Dendritic cell treated with granulocyte-macrophage colony-stimulating factor and Interleukin-4, amounts not matched to agents 40 ng/mL and 50 ng/mL, for 4 days (primary cell): ENCODE measurements at regions not wholly inside any gene's neighbourhood (a gene's known extent, or its start where the extent isn't known, plus 50 kb on each side); places are given as distances from the start of the nearest gene placed in this dataset.

Experiments used
- H3K27ac Mint-ChIP-seq: one replicate; pipeline ENCODE4 v1.8.0; 2022; ENCODE audit warnings: mild to moderate bottlenecking, mixed read lengths
- H3K27me3 Mint-ChIP-seq: one replicate; pipeline ENCODE4 v1.8.0; 2022; ENCODE audit warnings: mild to moderate bottlenecking, mixed read lengths
- H3K36me3 Mint-ChIP-seq: one replicate; pipeline ENCODE4 v1.8.0; 2022; ENCODE audit warnings: low read depth, mixed read lengths
- H3K4me1 Mint-ChIP-seq: one replicate; pipeline ENCODE4 v1.8.0; 2022; ENCODE audit warnings: low read depth, mixed read lengths
- H3K4me3 Mint-ChIP-seq: one replicate; pipeline ENCODE4 v1.8.0; 2022; ENCODE audit warnings: mild to moderate bottlenecking, moderate library complexity, mixed read lengths
- H3K9me3 Mint-ChIP-seq: one replicate; pipeline ENCODE4 v1.8.0; 2022; ENCODE audit warnings: mixed read lengths
- intact Hi-C: fragments of 100-400 bp; cut with micrococcal nuclease; formaldehyde crosslinking; loops from one replicate; pipeline ENCODE4 v1.15.0; 2022

DNA sequence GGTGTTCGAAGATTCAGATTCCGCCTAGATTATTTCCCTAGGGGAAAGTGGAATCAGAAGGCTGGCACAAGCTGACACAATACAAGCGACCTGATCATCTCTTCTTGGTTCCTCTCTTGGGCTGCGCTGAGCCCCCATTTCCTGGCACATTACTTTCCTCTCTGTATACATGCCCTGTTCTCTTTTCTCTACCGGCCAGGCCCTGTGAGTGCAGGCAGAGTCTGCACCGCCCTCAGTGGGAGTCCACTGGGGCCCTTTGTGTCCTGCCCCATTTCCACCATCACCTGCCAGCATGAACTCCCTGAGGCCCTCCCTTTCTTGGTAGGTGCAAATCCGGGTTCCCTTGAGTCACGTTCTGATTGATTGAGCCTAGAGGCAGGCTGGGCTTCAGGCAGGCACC lies 287.9 kb downstream of the MSX2 start:
- intact Hi-C loops: no loop called here
- Mint-ChIP-seq H3K36me3 (no peaks in the 10 kb centered on the region), H3K4me3 (no peak overlapping the region)

DNA sequence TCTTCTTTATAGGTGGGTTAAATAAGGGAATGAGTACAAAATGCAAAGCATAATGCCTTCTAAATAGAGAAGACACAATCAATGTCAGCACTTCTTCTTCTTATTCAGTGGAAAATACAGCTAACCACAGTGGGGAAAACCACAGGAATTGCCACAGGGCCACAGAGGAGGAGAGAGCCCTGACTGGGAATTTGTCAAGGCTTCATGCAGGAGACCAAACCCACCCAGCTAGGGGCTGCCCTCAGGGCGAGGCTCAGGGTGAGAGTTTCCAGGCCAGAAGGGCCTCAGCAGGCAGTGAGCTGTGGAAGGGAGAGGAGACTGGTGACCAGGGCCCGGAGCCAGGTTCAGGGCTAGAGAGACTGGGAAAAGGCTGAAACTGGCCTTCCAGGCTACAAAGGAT lies 279.1 kb downstream of the MSX2 start:
- intact Hi-C loops: no loop called here
- Mint-ChIP-seq H3K36me3 (no peaks in the 10 kb centered on the region), H3K27ac (no peak overlapping the region), H3K4me3 (no peak overlapping the region), H3K27me3 (no peaks in the 10 kb centered on the region), H3K4me1 (no peaks in the 10 kb centered on the region), H3K9me3 (peaks cover 6% of the 10 kb centered on the region)

More for the DNA sequence above, 287.9 kb downstream of the MSX2 start:
- Mint-ChIP-seq H3K27ac (no peak overlapping the region), H3K4me1 (no peaks in the 10 kb centered on the region), H3K27me3 (no peaks in the 10 kb centered on the region), H3K9me3 (no peaks in the 10 kb centered on the region)

DNA sequence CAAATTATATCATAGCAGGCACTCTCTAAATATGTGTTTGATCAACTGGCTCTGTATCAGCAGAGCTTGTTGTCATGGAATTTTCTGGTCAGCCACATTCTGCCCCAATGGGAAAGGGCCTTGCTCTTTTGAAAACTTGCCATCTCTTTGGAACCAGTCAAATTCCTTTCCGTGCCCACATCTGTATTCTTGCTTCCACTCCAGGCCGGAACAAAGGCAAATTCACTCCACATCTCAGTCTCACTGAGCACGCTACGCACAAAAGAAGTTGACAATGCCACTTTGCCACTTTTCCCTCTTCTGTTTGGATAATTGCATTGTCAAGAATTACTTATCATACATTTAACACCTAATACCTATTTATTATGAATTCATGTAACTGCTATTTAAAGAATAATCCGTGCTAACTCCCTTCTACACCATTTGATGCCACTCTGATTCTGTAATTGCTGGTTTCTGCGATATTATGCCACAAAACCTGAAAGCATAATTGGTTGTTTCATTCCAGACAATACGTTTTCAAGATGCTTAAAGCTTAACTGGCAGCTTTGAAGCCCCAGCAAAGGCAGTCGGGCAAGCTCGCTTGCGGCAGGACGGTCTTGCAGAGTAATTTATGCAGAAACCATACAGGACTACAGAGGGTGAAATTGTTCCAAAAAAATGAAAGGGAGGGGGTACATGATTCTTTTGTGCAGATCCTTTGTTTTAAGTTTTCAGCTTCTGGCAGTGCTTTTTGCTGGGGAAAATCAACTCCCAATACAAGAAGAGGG lies 277.7 kb downstream of the MSX2 start:
- H3K27me3 Mint-ChIP-seq: no peaks in the 10 kb centered on the region
- peaks cover 6% of the 10 kb centered on the region for H3K9me3 Mint-ChIP-seq
- no peaks in the 10 kb centered on the region for H3K4me1 Mint-ChIP-seq
- no peak overlapping the region for H3K27ac Mint-ChIP-seq
- H3K4me3 Mint-ChIP-seq: no peak overlapping the region
- intact Hi-C loops: no loop called here
- no peaks in the 10 kb centered on the region for H3K36me3 Mint-ChIP-seq

DNA sequence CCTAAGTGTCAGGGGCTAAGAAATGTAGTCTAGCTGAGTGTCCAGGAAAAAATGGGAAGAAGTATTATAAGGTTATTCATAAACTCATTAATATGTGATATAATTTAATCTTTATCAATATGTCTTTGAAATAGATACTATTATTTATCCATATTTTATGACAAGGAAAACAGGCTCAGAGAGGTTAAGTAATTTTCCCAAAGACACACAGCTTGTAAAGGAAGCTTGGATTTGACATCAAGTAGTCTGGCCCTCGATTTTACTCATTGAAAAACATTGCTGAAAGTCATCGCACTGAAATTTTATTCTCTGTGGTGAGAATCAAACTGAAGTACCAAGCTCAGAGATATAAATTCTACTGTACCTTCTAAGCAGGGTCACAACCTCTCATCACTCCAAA lies 276.9 kb downstream of the MSX2 start:
- Mint-ChIP-seq H3K36me3 (no peaks in the 10 kb centered on the region), H3K9me3 (peaks cover 6% of the 10 kb centered on the region), H3K4me1 (no peaks in the 10 kb centered on the region), H3K27ac (no peak overlapping the region), H3K27me3 (no peaks in the 10 kb centered on the region), H3K4me3 (no peak overlapping the region)
- intact Hi-C loops: no loop called here

DNA sequence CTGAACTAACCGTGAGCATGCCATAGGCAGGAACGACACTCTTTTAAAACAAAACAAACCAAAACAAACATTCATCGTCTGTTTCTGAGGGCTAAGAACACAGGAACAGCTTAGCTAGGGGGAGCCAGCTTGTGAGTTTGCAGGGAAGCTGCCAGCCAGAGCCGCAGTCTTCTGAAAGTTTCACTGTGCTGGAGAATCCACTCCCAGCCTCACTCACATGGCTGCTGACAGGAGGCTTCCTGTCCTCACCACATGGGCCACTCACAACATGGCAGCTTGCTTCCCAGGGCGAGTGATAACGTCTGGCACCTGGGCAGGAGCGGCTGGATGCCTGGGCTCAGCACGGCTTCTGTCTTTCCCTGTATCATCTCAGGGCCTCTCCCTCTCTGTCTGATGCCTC lies 275.2 kb downstream of the MSX2 start:
- Mint-ChIP-seq H3K4me3 (no peak overlapping the region), H3K27ac (no peak overlapping the region), H3K9me3 (peaks cover 5% of the 10 kb centered on the region), H3K4me1 (no peaks in the 10 kb centered on the region), H3K27me3 (no peaks in the 10 kb centered on the region), H3K36me3 (no peaks in the 10 kb centered on the region)
- intact Hi-C loops: no loop called here

DNA sequence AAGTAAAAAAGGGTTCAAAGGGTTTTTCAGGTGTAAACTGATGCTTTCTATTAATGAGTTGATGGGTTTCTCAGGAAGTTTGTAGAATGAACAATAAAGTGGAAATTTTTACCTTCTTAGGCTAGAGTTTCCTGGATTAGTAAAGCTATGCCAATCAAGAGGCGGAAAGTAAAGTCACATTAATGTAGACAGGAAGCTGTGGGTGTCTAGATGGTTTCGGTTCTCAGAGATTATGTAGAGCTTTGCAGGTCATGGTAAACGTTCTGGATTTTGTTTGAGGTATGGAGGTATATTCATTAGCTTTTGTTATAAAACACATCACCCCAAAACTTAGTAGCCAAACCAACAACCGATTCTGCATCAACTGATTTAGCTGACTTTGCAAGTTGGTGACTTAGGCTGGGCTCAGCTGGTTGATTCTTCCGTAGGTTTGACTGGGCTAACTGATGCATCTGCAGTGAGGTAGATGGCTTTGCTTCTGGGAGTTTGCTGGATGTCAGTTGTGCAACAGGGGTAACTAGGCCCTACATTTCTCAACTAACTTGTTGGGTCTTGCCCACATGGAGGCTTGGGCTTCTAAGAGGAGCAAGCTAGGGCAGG lies 273.8 kb downstream of the MSX2 start:
- intact Hi-C loops: no loop called here
- Mint-ChIP-seq H3K4me3 (no peak overlapping the region), H3K27ac (no peak overlapping the region), H3K9me3 (no peaks in the 10 kb centered on the region), H3K4me1 (no peaks in the 10 kb centered on the region), H3K27me3 (no peaks in the 10 kb centered on the region), H3K36me3 (no peaks in the 10 kb centered on the region)

DNA sequence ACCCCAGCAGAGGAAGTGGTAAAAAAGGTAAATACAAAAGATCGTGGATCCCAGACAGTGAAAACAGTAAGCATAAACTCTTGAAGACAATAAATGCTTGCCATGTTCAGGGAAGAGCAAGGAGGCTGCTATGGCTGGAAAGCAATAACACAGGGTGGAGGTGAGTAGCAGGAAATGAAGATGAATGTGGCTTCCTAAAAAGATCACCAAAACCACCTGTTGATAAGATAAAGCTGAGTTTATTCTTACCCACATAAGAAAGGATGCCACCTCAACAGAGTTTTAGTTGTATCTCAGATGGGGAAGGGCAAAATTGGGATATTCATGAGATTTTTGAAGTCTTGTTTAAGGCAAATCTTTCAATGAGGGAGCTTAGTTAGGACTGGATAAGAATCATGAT lies 273.3 kb downstream of the MSX2 start:
- intact Hi-C loops: no loop called here
- no peak overlapping the region for H3K27ac Mint-ChIP-seq
- H3K4me3 Mint-ChIP-seq: no peak overlapping the region
- no peaks in the 10 kb centered on the region for H3K9me3 Mint-ChIP-seq
- no peaks in the 10 kb centered on the region for H3K36me3 Mint-ChIP-seq
- H3K4me1 Mint-ChIP-seq: no peaks in the 10 kb centered on the region
- no peaks in the 10 kb centered on the region for H3K27me3 Mint-ChIP-seq

DNA sequence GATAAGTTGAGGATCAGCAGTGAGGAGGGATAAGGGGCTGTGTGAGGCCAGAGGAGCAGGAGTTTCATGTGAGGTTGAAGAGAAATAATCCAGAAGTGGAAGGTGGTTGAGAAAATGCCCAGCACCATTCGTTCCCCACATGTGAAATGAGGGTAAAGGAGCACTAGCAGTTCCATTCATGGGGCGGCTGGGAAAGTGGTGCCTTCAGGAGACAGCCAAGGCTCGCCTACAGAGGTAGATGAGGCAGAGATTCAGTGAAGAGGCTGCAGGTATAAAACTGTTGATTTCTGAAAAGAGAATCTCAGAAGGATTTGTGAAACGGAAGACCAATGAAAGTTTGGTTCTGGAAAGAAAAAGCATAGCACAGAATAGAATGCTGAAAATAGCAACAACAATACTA lies 272.6 kb downstream of the MSX2 start:
- H3K27ac Mint-ChIP-seq: no peak overlapping the region
- no peaks in the 10 kb centered on the region for H3K9me3 Mint-ChIP-seq
- H3K27me3 Mint-ChIP-seq: no peaks in the 10 kb centered on the region
- no peak overlapping the region for H3K4me3 Mint-ChIP-seq
- H3K36me3 Mint-ChIP-seq: no peaks in the 10 kb centered on the region
- intact Hi-C loops: no loop called here
- no peaks in the 10 kb centered on the region for H3K4me1 Mint-ChIP-seq

DNA sequence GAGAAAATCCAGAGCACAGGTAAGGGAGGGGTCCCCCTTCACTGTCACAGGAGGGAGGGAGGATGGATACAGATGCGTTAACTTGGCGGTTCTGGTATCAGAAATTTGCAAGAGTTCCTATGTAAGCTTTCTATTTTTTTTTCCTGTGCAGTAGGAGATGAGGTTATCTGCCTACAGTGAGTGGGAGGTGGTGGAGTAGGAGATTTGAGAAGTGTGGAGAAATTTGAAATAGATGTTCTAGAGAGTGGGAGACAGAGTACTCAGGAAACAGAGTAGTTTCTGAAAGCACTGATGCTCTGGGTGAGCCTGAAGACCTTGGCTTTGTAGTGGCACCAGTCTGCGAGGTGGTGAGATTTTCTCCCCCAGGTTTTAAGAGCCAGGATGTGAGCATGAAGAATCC lies 271.4 kb downstream of the MSX2 start:
- Mint-ChIP-seq H3K4me1 (no peaks in the 10 kb centered on the region), H3K36me3 (no peaks in the 10 kb centered on the region), H3K9me3 (no peaks in the 10 kb centered on the region), H3K27me3 (no peaks in the 10 kb centered on the region), H3K4me3 (no peak overlapping the region), H3K27ac (no peak overlapping the region)
- intact Hi-C loops: no loop called here

DNA sequence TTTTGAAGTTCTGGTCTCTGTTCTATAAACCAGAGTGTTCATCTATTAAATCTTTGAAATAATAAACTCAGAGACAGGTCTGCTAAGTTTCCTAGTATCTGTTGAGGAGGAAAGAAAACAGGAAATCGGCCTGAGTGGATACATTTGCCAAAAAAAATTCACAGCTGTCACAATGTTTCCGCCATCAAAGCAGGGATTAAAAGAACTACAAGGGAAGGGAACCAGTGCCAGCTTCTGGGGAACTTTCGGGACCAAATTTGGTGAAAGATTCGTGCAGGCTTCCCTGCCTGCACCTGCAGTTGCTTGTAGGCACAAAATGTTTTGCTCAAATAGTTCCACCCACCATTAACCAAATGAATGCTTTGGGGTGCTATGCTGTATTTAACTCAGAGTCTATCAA lies 267.5 kb downstream of the MSX2 start:
- no peaks in the 10 kb centered on the region for H3K36me3 Mint-ChIP-seq
- H3K27me3 Mint-ChIP-seq: peaks cover 3% of the 10 kb centered on the region
- no peak overlapping the region for H3K4me3 Mint-ChIP-seq
- H3K9me3 Mint-ChIP-seq: no peaks in the 10 kb centered on the region
- H3K4me1 Mint-ChIP-seq: no peaks in the 10 kb centered on the region
- intact Hi-C loops: no loop called here
- H3K27ac Mint-ChIP-seq: no peak overlapping the region

DNA sequence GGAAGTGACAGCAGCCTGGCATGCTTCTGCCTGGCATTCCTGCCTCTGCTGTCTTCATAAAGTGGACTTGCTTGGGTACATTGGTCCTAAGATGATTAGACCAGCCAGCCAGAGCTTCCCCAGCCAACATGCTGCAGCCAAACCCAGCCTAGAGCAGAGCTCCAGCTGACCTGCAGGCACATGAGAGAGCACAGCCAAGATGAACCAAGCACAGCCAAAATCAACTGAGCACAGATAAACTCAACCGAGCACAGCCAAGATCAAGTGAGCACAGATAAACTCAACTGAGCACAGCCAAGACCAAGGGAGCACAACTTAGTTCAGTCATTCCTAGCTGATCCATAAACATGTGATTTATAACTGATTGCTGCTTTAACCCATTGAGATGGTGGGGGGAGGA lies 266.5 kb downstream of the MSX2 start:
- intact Hi-C loops: no loop called here
- H3K9me3 Mint-ChIP-seq: no peaks in the 10 kb centered on the region
- H3K36me3 Mint-ChIP-seq: no peaks in the 10 kb centered on the region
- no peak overlapping the region for H3K27ac Mint-ChIP-seq
- peaks cover 3% of the 10 kb centered on the region for H3K27me3 Mint-ChIP-seq
- no peaks in the 10 kb centered on the region for H3K4me1 Mint-ChIP-seq
- no peak overlapping the region for H3K4me3 Mint-ChIP-seq

DNA sequence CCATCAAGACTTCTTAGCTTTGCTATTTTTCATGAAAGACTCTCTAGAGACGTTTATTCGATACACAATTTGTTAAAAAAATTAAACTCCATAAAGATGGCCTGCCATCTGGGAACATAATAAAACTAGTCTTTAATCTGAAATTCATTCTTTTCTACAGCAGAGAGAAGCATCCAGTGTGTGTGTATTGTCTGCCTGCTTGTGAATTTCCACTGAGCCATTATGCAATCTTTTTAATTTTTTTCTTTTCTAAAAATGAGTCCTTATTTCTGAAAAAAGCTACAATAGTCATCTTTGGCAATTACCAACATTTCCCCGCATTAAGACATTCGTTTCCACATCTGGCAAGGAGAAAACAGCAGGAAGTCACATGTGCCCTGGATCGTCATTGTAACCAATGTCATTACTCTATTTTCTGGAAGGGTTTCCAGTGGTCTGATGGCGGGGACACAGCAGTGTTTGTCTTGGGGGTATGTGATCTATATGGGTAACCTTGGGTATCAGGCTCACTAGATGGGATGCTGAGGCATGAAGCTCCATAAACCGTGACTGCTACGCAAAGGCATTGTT lies 263.1 kb downstream of the MSX2 start:
- Mint-ChIP-seq H3K4me1 (no peaks in the 10 kb centered on the region), H3K27ac (no peak overlapping the region), H3K36me3 (no peaks in the 10 kb centered on the region), H3K9me3 (no peaks in the 10 kb centered on the region), H3K27me3 (peaks cover 3% of the 10 kb centered on the region), H3K4me3 (no peak overlapping the region)
- intact Hi-C loops: no loop called here

DNA sequence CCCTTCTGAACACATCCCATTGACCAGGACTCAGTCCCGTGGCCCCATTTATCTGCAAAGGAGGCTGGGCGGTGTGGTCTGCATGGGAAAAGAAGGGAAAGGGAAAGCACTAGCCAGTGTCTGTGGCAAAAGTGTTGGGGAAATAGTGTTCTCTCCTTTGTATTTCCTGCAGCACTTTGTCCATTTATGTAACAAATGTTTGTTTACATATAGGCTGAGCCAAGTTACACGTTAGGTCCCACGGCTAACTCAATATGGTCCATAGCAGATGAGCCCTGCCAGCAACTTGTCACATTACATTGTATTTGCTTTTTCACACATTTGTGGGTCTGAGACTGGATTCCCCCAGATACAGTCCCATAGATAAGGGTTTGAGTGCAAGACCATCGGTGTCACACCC lies 260.5 kb downstream of the MSX2 start:
- Mint-ChIP-seq H3K9me3 (no peaks in the 10 kb centered on the region), H3K36me3 (no peaks in the 10 kb centered on the region), H3K4me3 (no peak overlapping the region), H3K27me3 (no peaks in the 10 kb centered on the region), H3K27ac (no peak overlapping the region), H3K4me1 (no peaks in the 10 kb centered on the region)
- intact Hi-C loops: no loop called here

DNA sequence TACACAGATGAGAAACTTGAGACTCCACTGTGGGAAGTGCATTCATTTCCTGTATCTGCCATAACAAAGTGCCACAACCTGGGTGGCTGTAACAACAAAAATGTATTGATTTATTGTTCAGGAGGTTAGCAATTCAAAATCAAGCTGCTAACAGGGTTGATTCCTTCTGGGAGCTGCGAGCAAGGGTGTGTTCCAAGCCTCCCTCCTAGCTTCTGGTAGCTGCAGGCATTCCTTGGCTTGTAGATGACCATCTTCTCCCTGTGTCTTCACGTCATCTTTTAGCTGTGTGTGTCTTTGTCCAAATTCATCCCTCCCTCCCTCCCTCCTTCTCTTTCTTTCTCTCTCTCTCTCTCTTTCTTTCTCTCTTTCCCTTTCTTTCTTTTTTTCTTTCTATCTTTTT lies 258.1 kb downstream of the MSX2 start:
- Mint-ChIP-seq H3K9me3 (no peaks in the 10 kb centered on the region), H3K4me1 (no peaks in the 10 kb centered on the region), H3K4me3 (no peak overlapping the region), H3K27me3 (no peaks in the 10 kb centered on the region), H3K36me3 (no peaks in the 10 kb centered on the region), H3K27ac (no peak overlapping the region)
- intact Hi-C loops: no loop called here

DNA sequence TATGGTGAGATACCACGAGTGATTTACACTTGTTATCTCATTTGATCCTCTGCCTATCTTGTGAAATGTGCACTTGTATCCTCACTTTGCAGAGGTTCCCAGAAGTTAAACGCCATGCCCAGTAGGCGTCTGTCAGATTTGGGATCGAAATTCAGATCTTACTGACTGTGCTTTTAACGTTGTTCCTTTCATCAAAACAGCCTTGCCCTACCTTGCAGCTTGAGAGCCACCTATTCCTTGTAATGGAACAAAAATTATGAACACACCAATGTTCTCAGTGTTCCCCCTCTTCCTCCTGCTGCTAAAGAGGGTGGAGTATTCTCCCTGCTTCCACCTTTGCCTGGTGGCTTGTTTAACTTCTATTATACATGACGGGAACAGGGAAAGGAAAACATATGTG lies 257.0 kb downstream of the MSX2 start:
- H3K4me1 Mint-ChIP-seq: no peaks in the 10 kb centered on the region
- H3K27ac Mint-ChIP-seq: no peak overlapping the region
- no peaks in the 10 kb centered on the region for H3K9me3 Mint-ChIP-seq
- no peak overlapping the region for H3K4me3 Mint-ChIP-seq
- no peaks in the 10 kb centered on the region for H3K36me3 Mint-ChIP-seq
- intact Hi-C loops: no loop called here
- H3K27me3 Mint-ChIP-seq: no peaks in the 10 kb centered on the region
